ENCODE measurements at regions not wholly inside any gene's neighbourhood (a gene's known extent, or its start where the extent isn't known, plus 50 kb on each side); places are given as distances from the start of the nearest gene placed in this dataset.

DNA sequence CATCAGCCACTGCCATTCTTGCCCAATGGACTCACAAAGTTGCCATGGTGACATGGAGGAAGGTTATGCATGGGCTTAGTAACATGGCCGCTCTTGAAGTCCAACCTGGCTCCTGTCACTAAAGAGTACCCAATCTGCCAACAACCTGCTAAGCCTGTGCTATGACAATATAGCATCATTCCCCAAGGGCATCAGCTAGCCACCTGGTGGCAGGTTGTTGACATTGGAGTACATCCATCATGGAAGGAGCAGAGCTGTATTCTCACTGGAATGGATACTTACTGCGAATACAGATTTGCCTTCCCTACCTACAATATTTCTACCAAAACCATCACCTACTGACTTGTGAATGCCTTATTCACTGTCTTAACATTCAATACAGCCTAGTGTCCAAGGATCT, 138.9 kb upstream of the RORA start:
- TF ChIP-seq CTCF (IDR thresholded peaks at IDR 0.05; ENCODE audit: poor library complexity, severe bottlenecking) (no peak), TAF1 (IDR thresholded peaks at IDR 0.05; ENCODE audit: low read depth) (no peak), EZH2 (IDR thresholded peaks at IDR 0.05; ENCODE audit: borderline replicate concordance, insufficient read depth, low read length, poor library complexity, severe bottlenecking) (no peak), RAD21 (conservative IDR thresholded peaks at IDR 0.05) (no peak), POLR2AphosphoS5 (IDR thresholded peaks at IDR 0.05) (no peak), REST (IDR thresholded peaks at IDR 0.05; ENCODE audit: borderline replicate concordance) (no peak), EP300 (conservative IDR thresholded peaks at IDR 0.05; ENCODE audit: poor library complexity, severe bottlenecking) (no peak), SMC3 (conservative IDR thresholded peaks at IDR 0.05; ENCODE audit: poor library complexity) (no peak), MXI1 (conservative IDR thresholded peaks at IDR 0.05; ENCODE audit: poor library complexity, severe bottlenecking) (no peak)

Measured in neural cell (in vitro differentiated cells).